KMS-11 (cell line): ENCODE measurements at regions not wholly inside any gene's neighbourhood (a gene's known extent, or its start where the extent isn't known, plus 50 kb on each side); places are given as distances from the start of the nearest gene placed in this dataset.

Experiments
- H2AFZ ChIP-seq: fragments of 200-600 bp; sonication (generic); 2 replicates; pipeline ENCODE4 v1.6.1; 2016; ENCODE audit warnings: antibody characterized with exemption, mixed run types, low read depth
- H3K27ac ChIP-seq: fragments of 200-600 bp; sonication (generic); 2 replicates; pipeline ENCODE4 v1.6.1; 2016; ENCODE audit warnings: mild to moderate bottlenecking, mixed run types
- H3K27me3 ChIP-seq: fragments of 200-600 bp; sonication (generic); 2 replicates; pipeline ENCODE4 v1.6.1; 2017; ENCODE audit warnings: mild to moderate bottlenecking, low read depth, mixed run types, moderate library complexity; ENCODE audit not compliant: insufficient read depth
- H3K36me3 ChIP-seq: fragments of 200-600 bp; sonication (generic); 2 replicates; pipeline ENCODE4 v1.6.1; 2017; ENCODE audit warnings: mild to moderate bottlenecking, mixed run types; ENCODE audit not compliant: insufficient read depth
- H3K4me1 ChIP-seq: fragments of 200-600 bp; sonication (generic); 2 replicates; pipeline ENCODE4 v1.6.1; 2016; ENCODE audit warnings: mild to moderate bottlenecking, low read depth, mixed run types; ENCODE audit not compliant: poor library complexity, severe bottlenecking
- H3K4me2 ChIP-seq: fragments of 200-600 bp; sonication (generic); 2 replicates; pipeline ENCODE4 v1.7.0; 2016; ENCODE audit warnings: mild to moderate bottlenecking, mixed run types
- H3K4me3 ChIP-seq: fragments of 200-600 bp; sonication (generic); IDR thresholded peaks from 2 replicates; pipeline ENCODE4 v1.6.1; 2017; ENCODE audit warnings: low read depth, low read length, mixed read lengths; ENCODE audit not compliant: insufficient read depth
- H3K79me2 ChIP-seq: fragments of 200-600 bp; sonication (generic); 2 replicates; pipeline ENCODE4 v1.6.1; 2016; ENCODE audit warnings: low read depth, mixed run types; ENCODE audit not compliant: insufficient read depth
- H3K9ac ChIP-seq: fragments of 200-600 bp; sonication (generic); 2 replicates; pipeline ENCODE4 v1.6.1; 2016; ENCODE audit warnings: mild to moderate bottlenecking, mixed run types
- H4K20me1 ChIP-seq: fragments of 200-600 bp; sonication (generic); 2 replicates; pipeline ENCODE4 v1.6.1; 2016; ENCODE audit warnings: mild to moderate bottlenecking, mixed run types; ENCODE audit not compliant: insufficient read depth
- CTCF ChIP-seq: fragments of 200-600 bp; sonication (generic); conservative IDR thresholded peaks from 2 replicates; pipeline ENCODE4 v1.6.1; 2017; ENCODE audit warnings: low read depth, mild to moderate bottlenecking, antibody characterized with exemption, low read length, moderate library complexity, mixed read lengths

- H3K4me2 ChIP-seq: no peak overlapping the region
- no peaks in the 10 kb centered on the region for H3K36me3 ChIP-seq
- no peaks in the 10 kb centered on the region for H3K79me2 ChIP-seq
- no peaks in the 10 kb centered on the region for H3K4me1 ChIP-seq
- H4K20me1 ChIP-seq: no peaks in the 10 kb centered on the region
- no peak for TF ChIP-seq CTCF
- no peak overlapping the region for H3K27ac ChIP-seq
- H3K9ac ChIP-seq: no peak overlapping the region
- H3K27me3 ChIP-seq: no peaks in the 10 kb centered on the region
- H3K4me3 ChIP-seq: no peak overlapping the region
- H2AFZ ChIP-seq: no peak overlapping the region
Measured at GRCh38 chr2:118320658-118321057, 232.4 kb downstream of the INSIG2 start.

- H3K4me1 ChIP-seq: no peaks in the 10 kb centered on the region
- no peak overlapping the region for H2AFZ ChIP-seq
- no peak overlapping the region for H3K27ac ChIP-seq
- H4K20me1 ChIP-seq: no peaks in the 10 kb centered on the region
- H3K79me2 ChIP-seq: no peaks in the 10 kb centered on the region
- no peak overlapping the region for H3K9ac ChIP-seq
- H3K36me3 ChIP-seq: no peaks in the 10 kb centered on the region
- no peak for TF ChIP-seq CTCF
- no peak overlapping the region for H3K4me3 ChIP-seq
- no peaks in the 10 kb centered on the region for H3K27me3 ChIP-seq
- no peak overlapping the region for H3K4me2 ChIP-seq
Measured at GRCh38 chr2:118320196-118320595, 231.9 kb downstream of the INSIG2 start.

GRCh38 chr2:118319271-118319684, 231.0 kb downstream of the INSIG2 start:
- Histone ChIP-seq H3K4me2 (no peak overlapping the region), H3K4me3 (no peak overlapping the region), H3K36me3 (no peaks in the 10 kb centered on the region), H4K20me1 (no peaks in the 10 kb centered on the region), H3K9ac (no peak overlapping the region), H2AFZ (no peak overlapping the region), H3K27ac (no peak overlapping the region), H3K79me2 (no peaks in the 10 kb centered on the region), H3K4me1 (no peaks in the 10 kb centered on the region), H3K27me3 (no peaks in the 10 kb centered on the region)
- no peak for TF ChIP-seq CTCF

- Histone ChIP-seq H2AFZ (no peak overlapping the region), H3K4me1 (no peaks in the 10 kb centered on the region), H3K9ac (no peak overlapping the region), H3K36me3 (no peaks in the 10 kb centered on the region), H4K20me1 (no peaks in the 10 kb centered on the region), H3K27ac (no peak overlapping the region), H3K4me2 (no peak overlapping the region), H3K27me3 (no peaks in the 10 kb centered on the region), H3K79me2 (no peaks in the 10 kb centered on the region), H3K4me3 (no peak overlapping the region)
- TF ChIP-seq CTCF: no peak
Measured at GRCh38 chr2:118315606-118316005, 227.3 kb downstream of the INSIG2 start.
